Ascending aorta (tissue), 2 donors: ENCODE measurements at regions not wholly inside any gene's neighbourhood (a gene's known extent, or its start where the extent isn't known, plus 50 kb on each side); places are given as distances from the start of the nearest gene placed in this dataset.
"Not testable (repeated sequence)": the region's sequence is repeated elsewhere in the genome, so short reads cannot be mapped to it uniquely, and the experiment has no call there.

Experiments used
- DNase-seq, 2 donors: peaks; one replicate each; pipeline ENCODE4 v3.0.0-alpha.2; 2019; ENCODE audit warnings: low spot score in 2 of 2
- H3K27ac ChIP-seq, 2 donors: fragments of 200-600 bp; sonication (generic); one replicate each; pipeline ENCODE4 v1.5.1; 2016 to 2017; ENCODE audit warnings: mild to moderate bottlenecking in 1 of 2
- H3K27me3 ChIP-seq: fragments of 200-600 bp; sonication (generic); one replicate; pipeline ENCODE4 v1.5.1; 2017
- H3K36me3 ChIP-seq, 2 donors: fragments of 200-600 bp; sonication (generic); one replicate each; pipeline ENCODE4 v1.5.1; 2016
- H3K4me1 ChIP-seq, 2 donors: fragments of 200-600 bp; sonication (generic); one replicate each; pipeline ENCODE4 v1.5.1; 2016 to 2017; ENCODE audit warnings: mild to moderate bottlenecking in 1 of 2
- H3K4me3 ChIP-seq, 2 donors: fragments of 200-600 bp; sonication (generic); one replicate each; pipeline ENCODE4 v1.5.1; 2016 to 2017; ENCODE audit warnings: mild to moderate bottlenecking in 1 of 2
- H3K9me3 ChIP-seq, 2 donors: fragments of 200-600 bp; sonication (generic); one replicate each; pipeline ENCODE4 v1.5.1; 2016
- CTCF ChIP-seq, 3 experiments: fragments of 200-600 bp in 2 of 3; fragments of 450-650 bp in 1 of 3; sonication (generic) in 2 of 3; IDR thresholded peaks; one replicate each; pipeline ENCODE4 v1.5.1; 2016 to 2019; ENCODE audit warnings: antibody characterized with exemption in 3 of 3, mild to moderate bottlenecking in 1 of 3, moderate library complexity in 1 of 3
- intact Hi-C: fragments of 100-400 bp; cut with DNase I; formaldehyde crosslinking; loops from one replicate; pipeline ENCODE4 v1.15.1; 2023

- Histone ChIP-seq H3K9me3 (no peaks in the 10 kb centered on the region), H3K36me3 (no peaks in the 10 kb centered on the region), H3K27ac (no peak overlapping the region), H3K4me3 (no peak overlapping the region), H3K27me3 (no peaks in the 10 kb centered on the region), H3K4me1 (no peaks in the 10 kb centered on the region)
- no peak for DNase-seq
- no peak for TF ChIP-seq CTCF (IDR thresholded peaks at IDR 0.05)
- intact Hi-C loops = no loop called here
Measured at GRCh38 chr12:45522227-45522626, 207.3 kb upstream of the ARID2 start.

GRCh38 chr12:45526823-45527222 lies 202.7 kb upstream of the ARID2 start:
- H3K4me3 ChIP-seq, H3K4me1 ChIP-seq, H3K27ac ChIP-seq, DNase-seq, H3K27me3 ChIP-seq, H3K36me3 ChIP-seq, H3K9me3 ChIP-seq, intact Hi-C loops: not testable (repeated sequence)

GRCh38 chr12:45532113-45532512 lies 197.4 kb upstream of the ARID2 start:
- no peaks in the 10 kb centered on the region for H3K36me3 ChIP-seq
- intact Hi-C loops = no loop called here
- TF ChIP-seq CTCF (IDR thresholded peaks at IDR 0.05) = no peak
- no peak for DNase-seq
- H3K9me3 ChIP-seq = no peaks in the 10 kb centered on the region
- H3K27me3 ChIP-seq = no peaks in the 10 kb centered on the region
- no peaks in the 10 kb centered on the region for H3K4me1 ChIP-seq
- H3K4me3 ChIP-seq = no peak overlapping the region
- H3K27ac ChIP-seq = no peak overlapping the region

GRCh38 chr12:45535610-45536180 lies 193.8 kb upstream of the ARID2 start:
- H3K4me1 ChIP-seq = no peaks in the 10 kb centered on the region
- TF ChIP-seq CTCF (IDR thresholded peaks at IDR 0.05) = no peak
- H3K4me3 ChIP-seq = no peak overlapping the region
- no peak for DNase-seq
- H3K27ac ChIP-seq = no peak overlapping the region
- H3K9me3 ChIP-seq = no peaks in the 10 kb centered on the region
- H3K36me3 ChIP-seq = no peaks in the 10 kb centered on the region
- intact Hi-C loops = no loop called here
- no peaks in the 10 kb centered on the region for H3K27me3 ChIP-seq

- intact Hi-C loops = no loop called here
- H3K27me3 ChIP-seq = no peaks in the 10 kb centered on the region
- no peak overlapping the region for H3K4me3 ChIP-seq
- H3K36me3 ChIP-seq = no peaks in the 10 kb centered on the region
- no peaks in the 10 kb centered on the region for H3K9me3 ChIP-seq
- no peaks in the 10 kb centered on the region for H3K4me1 ChIP-seq
- TF ChIP-seq CTCF (IDR thresholded peaks at IDR 0.05) = no peak
- no peak overlapping the region for H3K27ac ChIP-seq
- DNase-seq = no peak
Measured at GRCh38 chr12:45536284-45536683, 193.2 kb upstream of the ARID2 start.

- H3K27ac ChIP-seq = no peak overlapping the region
- H3K9me3 ChIP-seq = no peaks in the 10 kb centered on the region
- intact Hi-C loops = loop anchor here (5.0 kb wide), 1 partner anchor 186 kb away; the partner anchor contains the start of gene ARID2
- no peak for DNase-seq
- TF ChIP-seq CTCF (IDR thresholded peaks at IDR 0.05) = no peak
- H3K27me3 ChIP-seq = no peaks in the 10 kb centered on the region
- no peaks in the 10 kb centered on the region for H3K4me1 ChIP-seq
- H3K36me3 ChIP-seq = no peaks in the 10 kb centered on the region
- H3K4me3 ChIP-seq = no peak overlapping the region
Measured at GRCh38 chr12:45540661-45541341, 188.7 kb upstream of the ARID2 start.
